ENCODE measurements at regions not wholly inside any gene's neighbourhood (a gene's known extent, or its start where the extent isn't known, plus 50 kb on each side); places are given as distances from the start of the nearest gene placed in this dataset.

GRCh38 chr5:120108586-120109248 is 355.4 kb upstream of the PRR16 start (continued):
- no peak for TF ChIP-seq ZHX2 (IDR thresholded peaks at IDR 0.05; ENCODE audit: low read depth)
- no peak for TF ChIP-seq ZHX2 (CRISPR knock-in tag; IDR thresholded peaks at IDR 0.05; ENCODE audit: borderline replicate concordance)
- no peak for TF ChIP-seq FLYWCH1 (CRISPR knock-in tag; IDR thresholded peaks at IDR 0.05)
- no peak for TF ChIP-seq ZBED4 (CRISPR knock-in tag; IDR thresholded peaks at IDR 0.05; ENCODE audit: borderline replicate concordance)
- TF ChIP-seq CENPT (CRISPR knock-in tag; IDR thresholded peaks at IDR 0.05; ENCODE audit: low read depth), result no peak
- no peak for TF ChIP-seq ZNF407 (CRISPR knock-in tag; IDR thresholded peaks at IDR 0.05; ENCODE audit: not compliant biosample characterization)
- TF ChIP-seq IRF2 (CRISPR knock-in tag; IDR thresholded peaks at IDR 0.05), result no peak

Measured in HepG2 (cell line).